Nephron (organoid): ENCODE measurements at regions not wholly inside any gene's neighbourhood (a gene's known extent, or its start where the extent isn't known, plus 50 kb on each side); places are given as distances from the start of the nearest gene placed in this dataset.
A peak's percentile ranks its signal among the peaks of the same experiment; 100 is the strongest.

ENCODE experiments used
- H3K27ac Mint-ChIP-seq, 3 experiments: 2 replicates each; pipeline ENCODE4 v1.8.0; 2020; ENCODE audit warnings: mixed read lengths in 3 of 3, mild to moderate bottlenecking in 2 of 3, moderate library complexity in 1 of 3
- H3K27me3 Mint-ChIP-seq: 2 replicates; pipeline ENCODE4 v1.8.0; 2021; ENCODE audit warnings: low read depth, mild to moderate bottlenecking, moderate library complexity, mixed read lengths
- H3K36me3 Mint-ChIP-seq: 2 replicates; pipeline ENCODE4 v1.8.0; 2020; ENCODE audit warnings: low read depth, mixed read lengths
- H3K4me1 Mint-ChIP-seq: 2 replicates; pipeline ENCODE4 v1.8.0; 2020; ENCODE audit warnings: mixed read lengths
- H3K4me3 Mint-ChIP-seq, 3 experiments: 2 replicates each; pipeline ENCODE4 v1.8.0; 2020; ENCODE audit warnings: mild to moderate bottlenecking in 3 of 3, mixed read lengths in 3 of 3, moderate library complexity in 2 of 3
- H3K9me3 Mint-ChIP-seq: 2 replicates; pipeline ENCODE4 v1.8.0; 2020; ENCODE audit warnings: mixed read lengths
- TF ChIP-seq, protein P1 (sequence below), 3 experiments: fragments of 200-600 bp; sonication (generic); IDR thresholded peaks; one replicate each; pipeline ENCODE4 v1.5.0; 2021; ENCODE audit warnings: antibody characterized with exemption in 3 of 3; ENCODE audit not compliant: unreplicated experiment in 3 of 3

DNA sequence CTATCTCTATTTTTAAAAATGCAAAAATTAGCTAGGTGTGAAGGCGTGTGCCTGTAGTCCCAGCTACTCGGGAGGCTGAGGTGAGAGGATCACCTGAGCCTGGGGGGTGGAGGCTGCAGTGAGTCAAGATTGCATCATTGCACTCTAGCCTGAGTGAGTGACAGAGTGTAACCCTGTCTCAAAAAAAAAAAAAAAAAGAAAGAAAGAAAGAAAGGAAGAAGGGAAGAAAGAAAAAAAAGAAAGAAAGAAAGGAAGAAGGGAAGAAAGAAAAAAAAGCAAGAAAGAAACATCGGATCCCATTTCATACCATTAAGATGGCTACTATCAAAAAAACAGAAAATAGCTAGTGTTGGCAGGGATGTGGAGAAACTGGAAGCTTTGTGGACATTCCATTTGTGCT, 136.8 kb upstream of the WNT4 start:
- H3K27me3 Mint-ChIP-seq = peaks cover 61% of the 10 kb centered on the region

DNA sequence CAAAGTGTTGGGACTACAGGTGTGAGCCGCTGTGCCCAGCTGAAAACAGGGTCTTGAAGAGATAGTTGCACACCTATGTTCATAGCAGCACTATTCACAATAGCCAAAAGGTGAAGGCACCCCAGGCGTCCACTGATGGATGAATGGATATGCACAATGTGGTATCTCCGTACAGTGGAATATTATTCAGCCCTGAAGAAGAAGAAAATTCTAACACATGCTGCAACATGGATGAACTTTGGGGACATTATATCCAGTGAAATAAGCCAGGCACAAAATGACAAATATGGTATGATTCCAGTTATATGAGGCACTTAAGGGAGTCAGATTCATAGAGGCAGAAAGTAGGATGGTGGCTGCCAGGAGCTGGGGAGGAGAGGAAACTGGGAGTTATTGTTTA, 137.6 kb upstream of the WNT4 start:
- Mint-ChIP-seq H3K4me3 (no peak overlapping the region), H3K4me1 (peaks cover 24% of the 10 kb centered on the region)

More for the DNA sequence above, 136.8 kb upstream of the WNT4 start:
- no peak overlapping the region for H3K4me3 Mint-ChIP-seq
- H3K27ac Mint-ChIP-seq = no peak overlapping the region
- H3K9me3 Mint-ChIP-seq = peaks cover 3% of the 10 kb centered on the region
- TF ChIP-seq, protein P1, sequence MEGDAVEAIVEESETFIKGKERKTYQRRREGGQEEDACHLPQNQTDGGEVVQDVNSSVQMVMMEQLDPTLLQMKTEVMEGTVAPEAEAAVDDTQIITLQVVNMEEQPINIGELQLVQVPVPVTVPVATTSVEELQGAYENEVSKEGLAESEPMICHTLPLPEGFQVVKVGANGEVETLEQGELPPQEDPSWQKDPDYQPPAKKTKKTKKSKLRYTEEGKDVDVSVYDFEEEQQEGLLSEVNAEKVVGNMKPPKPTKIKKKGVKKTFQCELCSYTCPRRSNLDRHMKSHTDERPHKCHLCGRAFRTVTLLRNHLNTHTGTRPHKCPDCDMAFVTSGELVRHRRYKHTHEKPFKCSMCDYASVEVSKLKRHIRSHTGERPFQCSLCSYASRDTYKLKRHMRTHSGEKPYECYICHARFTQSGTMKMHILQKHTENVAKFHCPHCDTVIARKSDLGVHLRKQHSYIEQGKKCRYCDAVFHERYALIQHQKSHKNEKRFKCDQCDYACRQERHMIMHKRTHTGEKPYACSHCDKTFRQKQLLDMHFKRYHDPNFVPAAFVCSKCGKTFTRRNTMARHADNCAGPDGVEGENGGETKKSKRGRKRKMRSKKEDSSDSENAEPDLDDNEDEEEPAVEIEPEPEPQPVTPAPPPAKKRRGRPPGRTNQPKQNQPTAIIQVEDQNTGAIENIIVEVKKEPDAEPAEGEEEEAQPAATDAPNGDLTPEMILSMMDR (IDR thresholded peaks at IDR 0.05; ENCODE audit: unreplicated experiment in 3 of 3) = no peak
- peaks cover 24% of the 10 kb centered on the region for H3K4me1 Mint-ChIP-seq
- H3K36me3 Mint-ChIP-seq = peaks cover 4% of the 10 kb centered on the region

DNA sequence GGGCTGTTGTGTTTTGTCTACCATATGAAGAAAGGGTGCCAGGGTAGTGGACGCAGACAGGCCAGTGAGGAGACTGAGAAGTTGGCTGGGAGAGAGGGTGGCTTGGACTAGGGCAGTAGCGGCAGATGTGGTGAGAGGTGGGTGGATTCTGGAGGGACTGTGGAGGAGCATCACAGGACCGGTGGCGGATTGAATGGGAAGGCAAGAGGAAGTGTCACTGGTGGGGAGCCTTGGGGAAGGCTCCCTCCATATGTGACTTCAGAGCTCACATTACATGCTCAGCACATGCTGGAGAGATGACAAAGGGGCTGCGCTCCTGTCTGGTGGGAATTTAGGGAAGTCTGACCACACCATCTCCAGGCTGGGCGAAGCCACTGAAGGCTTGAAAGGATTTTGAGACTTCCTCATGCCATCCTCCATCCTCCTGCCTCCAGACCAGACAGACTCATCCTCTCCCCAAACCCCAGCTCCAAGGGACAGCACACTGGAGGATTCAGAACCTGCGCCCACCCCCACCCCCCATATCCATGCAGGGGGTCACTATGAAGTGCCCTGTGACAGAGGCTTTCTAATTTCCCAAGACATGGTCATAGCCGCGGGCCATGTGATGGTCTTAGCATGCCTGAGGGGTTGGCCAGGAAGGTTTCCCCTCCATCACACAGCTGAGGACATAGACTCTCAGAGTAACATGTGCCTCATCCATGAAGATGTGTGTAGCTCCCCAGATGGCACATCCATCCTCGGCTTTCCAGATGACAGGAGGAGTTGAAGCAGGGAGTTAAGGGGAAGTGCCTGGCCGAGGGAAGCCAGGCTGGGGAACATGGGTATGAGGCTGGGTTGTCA, 138.8 kb upstream of the WNT4 start:
- Mint-ChIP-seq H3K27ac (peak overlapping the region in 2 of 3 experiments; percentile 27 to 81), H3K4me1 (peaks cover 24% of the 10 kb centered on the region), H3K36me3 (peaks cover 4% of the 10 kb centered on the region), H3K9me3 (peaks cover 3% of the 10 kb centered on the region), H3K4me3 (no peak overlapping the region), H3K27me3 (peaks cover 41% of the 10 kb centered on the region)
- TF ChIP-seq, protein P1 (IDR thresholded peaks at IDR 0.05; ENCODE audit: unreplicated experiment in 3 of 3) = no peak

More for the DNA sequence above, 137.6 kb upstream of the WNT4 start:
- H3K9me3 Mint-ChIP-seq = peaks cover 3% of the 10 kb centered on the region
- TF ChIP-seq, protein P1 (IDR thresholded peaks at IDR 0.05; ENCODE audit: unreplicated experiment in 3 of 3) = no peak
- H3K27me3 Mint-ChIP-seq = peaks cover 53% of the 10 kb centered on the region
- H3K36me3 Mint-ChIP-seq = peaks cover 4% of the 10 kb centered on the region
- H3K27ac Mint-ChIP-seq = peak overlapping the region in 1 of 3 experiments; percentile 4

DNA sequence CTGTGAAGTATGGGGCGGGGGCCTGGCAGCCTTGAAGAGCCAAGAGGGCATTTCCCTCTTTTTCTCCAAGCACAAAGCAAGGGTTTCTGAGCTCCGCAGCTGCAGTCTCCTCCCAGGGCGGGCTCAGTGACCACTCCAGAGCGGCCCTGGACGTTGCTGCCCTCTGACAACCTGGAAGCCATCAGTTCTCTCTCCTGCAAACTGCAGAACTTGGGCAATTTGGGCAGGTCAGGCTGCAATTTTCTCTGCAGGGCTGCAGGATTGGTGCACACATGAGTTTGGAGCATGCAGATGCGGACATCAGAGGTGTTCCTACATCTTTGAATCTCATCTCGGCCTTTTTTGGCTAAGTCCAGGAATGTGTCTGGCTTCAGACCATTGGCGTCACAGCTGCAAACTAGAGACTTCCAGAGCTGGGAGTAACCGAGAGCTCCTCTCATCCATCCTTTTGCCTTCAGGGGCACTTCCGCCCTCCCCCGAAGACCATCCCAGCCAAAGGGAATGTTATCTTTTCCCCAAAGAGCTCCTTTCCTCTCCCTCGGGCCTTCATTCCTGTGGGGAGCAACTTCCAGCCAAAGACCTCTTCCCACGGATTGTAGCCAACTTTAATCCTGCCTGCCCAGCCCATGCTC, 139.6 kb upstream of the WNT4 start:
- peaks cover 4% of the 10 kb centered on the region for H3K36me3 Mint-ChIP-seq

DNA sequence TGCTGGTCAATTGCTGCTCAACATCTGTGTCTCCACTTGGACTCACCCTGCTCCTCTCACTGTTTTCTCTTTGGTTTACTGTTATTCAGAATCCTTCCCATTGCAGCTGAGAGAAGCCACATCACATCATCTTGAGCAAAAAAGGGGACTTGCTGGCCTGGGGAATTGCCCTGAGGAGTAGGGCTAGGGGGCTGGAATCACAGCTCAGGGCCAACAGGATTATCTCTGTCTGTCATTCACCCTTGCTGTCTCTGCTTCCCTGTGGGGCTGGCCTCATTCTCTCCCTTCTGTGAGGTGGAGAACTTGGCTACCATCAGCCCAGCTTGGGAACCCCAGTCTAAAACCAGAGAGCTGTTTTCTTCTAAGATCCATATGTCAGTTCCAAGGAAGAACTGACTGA, 140.7 kb upstream of the WNT4 start:
- Mint-ChIP-seq H3K36me3 (peaks cover 4% of the 10 kb centered on the region), H3K27ac (peak overlapping the region in 2 of 3 experiments; percentile 27 to 47), H3K27me3 (peaks cover 28% of the 10 kb centered on the region), H3K4me3 (no peak overlapping the region), H3K9me3 (peaks cover 3% of the 10 kb centered on the region), H3K4me1 (peaks cover 33% of the 10 kb centered on the region)
- TF ChIP-seq, protein P1 (IDR thresholded peaks at IDR 0.05; ENCODE audit: unreplicated experiment in 3 of 3) = no peak

More for the DNA sequence above, 139.6 kb upstream of the WNT4 start:
- Mint-ChIP-seq H3K27me3 (peaks cover 39% of the 10 kb centered on the region), H3K4me3 (peak overlapping the region in 1 of 3 experiments; percentile 14), H3K27ac (peak overlapping the region in 2 of 3 experiments; percentile 27 to 81), H3K9me3 (peaks cover 3% of the 10 kb centered on the region), H3K4me1 (peaks cover 24% of the 10 kb centered on the region)
- TF ChIP-seq, protein P1 (IDR thresholded peaks at IDR 0.05; ENCODE audit: unreplicated experiment in 3 of 3) = no peak
